DOHH2 (cell line): ENCODE measurements at regions not wholly inside any gene's neighbourhood (a gene's known extent, or its start where the extent isn't known, plus 50 kb on each side); places are given as distances from the start of the nearest gene placed in this dataset.

Experiments used
- CTCF ChIP-seq: fragments of 200-600 bp; sonication (generic); IDR thresholded peaks from one replicate; pipeline ENCODE4 v1.5.1; 2014; ENCODE audit warnings: antibody characterized with exemption, mild to moderate bottlenecking, low read depth, low read length; ENCODE audit not compliant: poor library complexity, severe bottlenecking
- EZH2phosphoT487 ChIP-seq: fragments of 200-600 bp; sonication (generic); IDR thresholded peaks from 2 replicates; pipeline ENCODE4 v1.6.1; 2017; ENCODE audit warnings: borderline replicate concordance, mild to moderate bottlenecking, antibody characterized with exemption, low read length, moderate library complexity, mixed read lengths

GRCh38 chr5:39713250-39713916, 288.6 kb upstream of the DAB2 start:
- TF ChIP-seq CTCF (no peak), EZH2phosphoT487 (no peak)
